K562 (cell line): ENCODE measurements at regions not wholly inside any gene's neighbourhood (a gene's known extent, or its start where the extent isn't known, plus 50 kb on each side); places are given as distances from the start of the nearest gene placed in this dataset.

Source experiments
- CCNT2 ChIP-seq: IDR thresholded peaks from 2 replicates; pipeline ENCODE4 v1.6.1; 2011; ENCODE audit warnings: borderline replicate concordance, low read depth, mild to moderate bottlenecking, moderate library complexity, mixed read lengths, low read length; ENCODE audit not compliant: insufficient read length; ENCODE audit errors: extremely low read depth
- ETS1 ChIP-seq: conservative IDR thresholded peaks from 2 replicates; pipeline ENCODE4 v1.6.1; 2011; ENCODE audit warnings: low read depth, mild to moderate bottlenecking, low read length; ENCODE audit not compliant: control insufficient read depth
- GABPB2 ChIP-seq: fragments of 250-450 bp; sonication (Bioruptor Pico); conservative IDR thresholded peaks from 2 replicates; pipeline ENCODE4 v1.5.1; 2021; ENCODE audit warnings: mild to moderate bottlenecking
- GTF2F1 ChIP-seq: IDR thresholded peaks from 2 replicates; pipeline ENCODE4 v1.6.1; 2011; ENCODE audit warnings: low read depth, low read length, improper control_type of control experiment
- HDAC3 ChIP-seq: fragments of 450-650 bp; IDR thresholded peaks from 2 replicates; pipeline ENCODE4 v1.6.1; 2018; ENCODE audit warnings: borderline replicate concordance, mild to moderate bottlenecking, moderate library complexity; ENCODE audit not compliant: partially characterized antibody
- MAFG ChIP-seq: fragments of 450-650 bp; conservative IDR thresholded peaks from 2 replicates; pipeline ENCODE4 v1.6.1; 2016; ENCODE audit warnings: missing genetic modification characterization, missing compliant biosample characterization
- PML ChIP-seq: IDR thresholded peaks from 2 replicates; pipeline ENCODE4 v1.6.1; 2012; ENCODE audit warnings: low read length, inconsistent platforms
- PRDM10 ChIP-seq: fragments of 450-650 bp; IDR thresholded peaks from 2 replicates; pipeline ENCODE4 v1.6.1; 2018; ENCODE audit not compliant: partially characterized antibody
- PRMT5 ChIP-seq: sonication (generic); formaldehyde crosslinking; IDR thresholded peaks from 2 replicates; pipeline ENCODE4 v1.5.0; 2020; ENCODE audit warnings: missing genetic modification reagents
- TAF7 ChIP-seq: fragments of 450-650 bp; IDR thresholded peaks from 2 replicates; pipeline ENCODE4 v1.6.1; 2016; ENCODE audit warnings: missing genetic modification characterization, missing compliant biosample characterization
- TSC22D4 ChIP-seq: fragments of 450-650 bp; IDR thresholded peaks from 2 replicates; pipeline ENCODE4 v1.6.1; 2016; ENCODE audit warnings: missing genetic modification characterization, missing biosample characterization, control low read depth
- ZNF121 ChIP-seq: sonication (generic); formaldehyde crosslinking; conservative IDR thresholded peaks from 2 replicates; pipeline ENCODE4 v1.8.0; 2022; ENCODE audit warnings: missing genetic modification reagents
- TF ChIP-seq, protein P1 (sequence below): IDR thresholded peaks from 2 replicates; pipeline ENCODE4 v1.6.1; 2011; ENCODE audit not compliant: insufficient read length; ENCODE audit errors: extremely low read depth
- TF ChIP-seq, protein P2 (sequence below): fragments of 250-450 bp; sonication (Bioruptor Pico); IDR thresholded peaks from 2 replicates; pipeline ENCODE4 v1.9.0; 2021; ENCODE audit warnings: mild to moderate bottlenecking, inconsistent platforms
- TF ChIP-seq, protein P3 (sequence below): sonication (generic); formaldehyde crosslinking; IDR thresholded peaks from 2 replicates; pipeline ENCODE4 v1.8.0; 2022; ENCODE audit warnings: missing genetic modification reagents, mild to moderate bottlenecking, borderline replicate concordance
- TF ChIP-seq, protein P4 (sequence below): fragments of 150-350 bp; conservative IDR thresholded peaks from 2 replicates; pipeline ENCODE4 v1.6.1; 2014; ENCODE audit warnings: low read length

DNA sequence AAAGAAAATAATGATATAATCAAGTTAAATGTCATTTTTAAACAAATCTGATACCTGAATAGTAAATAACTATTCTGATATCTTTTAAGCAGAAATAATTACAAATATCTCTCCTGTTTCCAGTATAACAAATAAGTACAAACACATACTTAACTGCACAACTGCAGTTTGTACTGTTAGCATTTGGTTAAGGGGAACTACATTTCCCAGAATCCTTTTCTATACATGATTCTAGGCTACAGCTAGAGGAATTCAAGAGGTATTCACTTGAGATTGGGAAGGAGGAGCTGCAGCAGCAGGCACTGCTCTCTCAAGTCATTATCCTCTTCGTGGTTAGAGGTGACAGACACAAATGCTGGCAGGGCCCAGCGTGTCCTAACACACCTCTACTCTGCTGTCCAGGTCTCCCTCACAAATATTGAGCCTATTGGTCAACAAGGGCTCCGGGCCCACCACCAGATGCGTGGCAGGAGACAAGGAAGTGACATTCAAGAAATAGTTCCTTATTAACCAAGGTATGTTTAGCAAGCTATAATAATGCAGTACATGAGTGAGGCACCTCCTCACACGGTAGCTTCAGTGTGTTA lies 255.1 kb upstream of the MKLN1 start (continued):
- TF ChIP-seq HDAC3 (no peak), PML (no peak), PRMT5 (no peak), MAFG (tag) (no peak), ETS1 (no peak), CCNT2 (no peak), ZNF121 (CRISPR knock-in tag) (no peak), GABPB2 (no peak), TSC22D4 (tag) (no peak), GTF2F1 (no peak), PRDM10 (no peak), TAF7 (tag) (no peak; the same call in 1 of the 2 replicates)
- TF ChIP-seq, protein P1, sequence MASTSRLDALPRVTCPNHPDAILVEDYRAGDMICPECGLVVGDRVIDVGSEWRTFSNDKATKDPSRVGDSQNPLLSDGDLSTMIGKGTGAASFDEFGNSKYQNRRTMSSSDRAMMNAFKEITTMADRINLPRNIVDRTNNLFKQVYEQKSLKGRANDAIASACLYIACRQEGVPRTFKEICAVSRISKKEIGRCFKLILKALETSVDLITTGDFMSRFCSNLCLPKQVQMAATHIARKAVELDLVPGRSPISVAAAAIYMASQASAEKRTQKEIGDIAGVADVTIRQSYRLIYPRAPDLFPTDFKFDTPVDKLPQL, result no peak
- TF ChIP-seq, protein P2, sequence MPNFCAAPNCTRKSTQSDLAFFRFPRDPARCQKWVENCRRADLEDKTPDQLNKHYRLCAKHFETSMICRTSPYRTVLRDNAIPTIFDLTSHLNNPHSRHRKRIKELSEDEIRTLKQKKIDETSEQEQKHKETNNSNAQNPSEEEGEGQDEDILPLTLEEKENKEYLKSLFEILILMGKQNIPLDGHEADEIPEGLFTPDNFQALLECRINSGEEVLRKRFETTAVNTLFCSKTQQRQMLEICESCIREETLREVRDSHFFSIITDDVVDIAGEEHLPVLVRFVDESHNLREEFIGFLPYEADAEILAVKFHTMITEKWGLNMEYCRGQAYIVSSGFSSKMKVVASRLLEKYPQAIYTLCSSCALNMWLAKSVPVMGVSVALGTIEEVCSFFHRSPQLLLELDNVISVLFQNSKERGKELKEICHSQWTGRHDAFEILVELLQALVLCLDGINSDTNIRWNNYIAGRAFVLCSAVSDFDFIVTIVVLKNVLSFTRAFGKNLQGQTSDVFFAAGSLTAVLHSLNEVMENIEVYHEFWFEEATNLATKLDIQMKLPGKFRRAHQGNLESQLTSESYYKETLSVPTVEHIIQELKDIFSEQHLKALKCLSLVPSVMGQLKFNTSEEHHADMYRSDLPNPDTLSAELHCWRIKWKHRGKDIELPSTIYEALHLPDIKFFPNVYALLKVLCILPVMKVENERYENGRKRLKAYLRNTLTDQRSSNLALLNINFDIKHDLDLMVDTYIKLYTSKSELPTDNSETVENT (CRISPR knock-in tag), result no peak
- TF ChIP-seq, protein P3, sequence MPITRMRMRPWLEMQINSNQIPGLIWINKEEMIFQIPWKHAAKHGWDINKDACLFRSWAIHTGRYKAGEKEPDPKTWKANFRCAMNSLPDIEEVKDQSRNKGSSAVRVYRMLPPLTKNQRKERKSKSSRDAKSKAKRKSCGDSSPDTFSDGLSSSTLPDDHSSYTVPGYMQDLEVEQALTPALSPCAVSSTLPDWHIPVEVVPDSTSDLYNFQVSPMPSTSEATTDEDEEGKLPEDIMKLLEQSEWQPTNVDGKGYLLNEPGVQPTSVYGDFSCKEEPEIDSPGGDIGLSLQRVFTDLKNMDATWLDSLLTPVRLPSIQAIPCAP, result no peak
- TF ChIP-seq, protein P4, sequence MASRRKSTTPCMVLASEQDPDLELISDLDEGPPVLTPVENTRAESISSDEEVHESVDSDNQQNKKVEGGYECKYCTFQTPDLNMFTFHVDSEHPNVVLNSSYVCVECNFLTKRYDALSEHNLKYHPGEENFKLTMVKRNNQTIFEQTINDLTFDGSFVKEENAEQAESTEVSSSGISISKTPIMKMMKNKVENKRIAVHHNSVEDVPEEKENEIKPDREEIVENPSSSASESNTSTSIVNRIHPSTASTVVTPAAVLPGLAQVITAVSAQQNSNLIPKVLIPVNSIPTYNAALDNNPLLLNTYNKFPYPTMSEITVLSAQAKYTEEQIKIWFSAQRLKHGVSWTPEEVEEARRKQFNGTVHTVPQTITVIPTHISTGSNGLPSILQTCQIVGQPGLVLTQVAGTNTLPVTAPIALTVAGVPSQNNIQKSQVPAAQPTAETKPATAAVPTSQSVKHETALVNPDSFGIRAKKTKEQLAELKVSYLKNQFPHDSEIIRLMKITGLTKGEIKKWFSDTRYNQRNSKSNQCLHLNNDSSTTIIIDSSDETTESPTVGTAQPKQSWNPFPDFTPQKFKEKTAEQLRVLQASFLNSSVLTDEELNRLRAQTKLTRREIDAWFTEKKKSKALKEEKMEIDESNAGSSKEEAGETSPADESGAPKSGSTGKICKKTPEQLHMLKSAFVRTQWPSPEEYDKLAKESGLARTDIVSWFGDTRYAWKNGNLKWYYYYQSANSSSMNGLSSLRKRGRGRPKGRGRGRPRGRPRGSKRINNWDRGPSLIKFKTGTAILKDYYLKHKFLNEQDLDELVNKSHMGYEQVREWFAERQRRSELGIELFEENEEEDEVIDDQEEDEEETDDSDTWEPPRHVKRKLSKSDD, result 0 out of 2 replicates have a peak, but pooled peaks have one; percentile 66
